Neural cell (in vitro differentiated cells): ENCODE measurements at regions not wholly inside any gene's neighbourhood (a gene's known extent, or its start where the extent isn't known, plus 50 kb on each side); places are given as distances from the start of the nearest gene placed in this dataset.

Experiments
- H2AFZ ChIP-seq: fragments of 200-600, 300-800 bp; sonication (generic), shearing (Covaris generic); 2 replicates; pipeline ENCODE4 v1.6.0; 2014; ENCODE audit warnings: low read depth, mild to moderate bottlenecking, antibody characterized with exemption, low read length, moderate library complexity
- H3F3A ChIP-seq: fragments of 200-600 bp; shearing (Covaris generic); 2 replicates; pipeline ENCODE4 v1.6.1; 2016; ENCODE audit warnings: mild to moderate bottlenecking, moderate library complexity, mixed read lengths, antibody characterized with exemption, low read length; ENCODE audit not compliant: insufficient read depth, poor library complexity, severe bottlenecking
- H3K27ac ChIP-seq: fragments of 200-600, 300-800 bp; sonication (generic), shearing (Covaris generic); 2 replicates; pipeline ENCODE4 v1.5.1; 2014; ENCODE audit warnings: mild to moderate bottlenecking, low read length, moderate library complexity
- H3K27me3 ChIP-seq: fragments of 300-800, 200-600 bp; sonication (generic), shearing (Covaris generic); 2 replicates; pipeline ENCODE4 v1.6.0; 2014; ENCODE audit warnings: mild to moderate bottlenecking, low read depth, low read length, moderate library complexity; ENCODE audit not compliant: insufficient read depth
- H3K36me3 ChIP-seq: fragments of 300-800, 200-600 bp; sonication (generic), shearing (Covaris generic); 2 replicates; pipeline ENCODE4 v1.5.1; 2014; ENCODE audit warnings: mild to moderate bottlenecking, antibody characterized with exemption, low read length, moderate library complexity; ENCODE audit not compliant: insufficient read depth
- H3K4me2 ChIP-seq: fragments of 300-800, 200-600 bp; sonication (generic), shearing (Covaris generic); 2 replicates; pipeline ENCODE4 v1.6.0; 2014; ENCODE audit warnings: mild to moderate bottlenecking, low read length
- H3K4me3 ChIP-seq: fragments of 300-800, 200-600 bp; sonication (generic), shearing (Covaris generic); 2 replicates; pipeline ENCODE4 v1.5.1; 2014; ENCODE audit warnings: mild to moderate bottlenecking, low read length, moderate library complexity
- H3K79me2 ChIP-seq: fragments of 200-600 bp; shearing (Covaris generic); replicated peaks from 2 replicates; pipeline ENCODE4 v1.6.0; 2014; ENCODE audit warnings: mild to moderate bottlenecking, low read length, moderate library complexity; ENCODE audit not compliant: insufficient read depth
- H3K9ac ChIP-seq: fragments of 300-800, 200-600 bp; sonication (generic), shearing (Covaris generic); 2 replicates; pipeline ENCODE4 v1.6.1; 2016; ENCODE audit warnings: mild to moderate bottlenecking, low read length, mixed read lengths
- H3K9me2 ChIP-seq: fragments of 200-600 bp; shearing (Covaris generic); 2 replicates; pipeline ENCODE4 v1.6.1; 2016; ENCODE audit warnings: mild to moderate bottlenecking, low read length, mixed read lengths; ENCODE audit not compliant: insufficient read depth
- H3K9me3 ChIP-seq: fragments of 200-600, 300-800 bp; sonication (generic), shearing (Covaris generic); 2 replicates; pipeline ENCODE4 v1.6.1; 2016; ENCODE audit warnings: mild to moderate bottlenecking, mixed run types, low read length, moderate library complexity, mixed read lengths
- H4K20me1 ChIP-seq: fragments of 200-600 bp; shearing (Covaris generic); 2 replicates; pipeline ENCODE4 v1.6.1; 2016; ENCODE audit warnings: mild to moderate bottlenecking, mixed run types; ENCODE audit not compliant: insufficient read depth
- EP300 ChIP-seq: fragments of 450-650 bp; conservative IDR thresholded peaks from 2 replicates; pipeline ENCODE4 v1.6.1; 2014; ENCODE audit warnings: antibody characterized with exemption, mild to moderate bottlenecking, moderate library complexity; ENCODE audit not compliant: poor library complexity, severe bottlenecking
- EZH2 ChIP-seq: fragments of 200-600, 300-800 bp; shearing (Covaris generic), sonication (generic); IDR thresholded peaks from 2 replicates; pipeline ENCODE4 v1.6.1; 2014; ENCODE audit warnings: antibody characterized with exemption, low read length, borderline replicate concordance, mild to moderate bottlenecking; ENCODE audit not compliant: insufficient read depth, poor library complexity, severe bottlenecking
- MXI1 ChIP-seq: fragments of 450-650 bp; conservative IDR thresholded peaks from 2 replicates; pipeline ENCODE4 v1.6.1; 2014; ENCODE audit warnings: antibody characterized with exemption, mild to moderate bottlenecking; ENCODE audit not compliant: poor library complexity, severe bottlenecking
- POLR2AphosphoS5 ChIP-seq: IDR thresholded peaks from 2 replicates; pipeline ENCODE4 v1.6.1; 2012
- RAD21 ChIP-seq: fragments of 450-650 bp; conservative IDR thresholded peaks from 2 replicates; pipeline ENCODE4 v1.6.1; 2014; ENCODE audit warnings: antibody characterized with exemption, mild to moderate bottlenecking, moderate library complexity
- SMC3 ChIP-seq: fragments of 450-650 bp; conservative IDR thresholded peaks from 2 replicates; pipeline ENCODE4 v1.6.1; 2014; ENCODE audit warnings: antibody characterized with exemption, mild to moderate bottlenecking, moderate library complexity; ENCODE audit not compliant: poor library complexity
- TAF1 ChIP-seq: IDR thresholded peaks from 2 replicates; pipeline ENCODE4 v1.6.1; 2012; ENCODE audit warnings: low read depth
- TF ChIP-seq, protein P1 (sequence below): fragments of 450-650 bp; IDR thresholded peaks from 2 replicates; pipeline ENCODE4 v1.5.1; 2014; ENCODE audit warnings: antibody characterized with exemption, mild to moderate bottlenecking, moderate library complexity; ENCODE audit not compliant: poor library complexity, severe bottlenecking
- TF ChIP-seq, protein P2 (sequence below): IDR thresholded peaks from 2 replicates; pipeline ENCODE4 v1.6.1; 2012; ENCODE audit warnings: borderline replicate concordance

DNA sequence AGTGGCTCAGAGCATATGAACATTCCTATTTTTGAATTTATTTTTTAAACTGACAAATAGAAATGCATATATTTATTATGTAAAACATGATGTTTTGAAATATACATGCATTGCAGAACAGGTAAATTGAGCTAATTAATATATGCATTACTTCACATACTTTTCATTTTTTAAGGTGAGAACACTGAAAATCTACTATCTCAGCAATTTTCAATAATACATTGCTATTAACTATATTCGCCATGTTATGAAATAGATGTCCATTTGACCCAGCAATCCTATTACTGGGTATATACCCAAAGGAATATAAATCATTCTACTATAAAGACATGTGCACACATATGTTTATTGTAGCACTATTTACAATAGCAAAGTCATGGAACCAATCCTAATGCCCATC is 717.7 kb upstream of the PIK3C3 start:
- Histone ChIP-seq H3K36me3 (no peaks in the 10 kb centered on the region), H3K4me3 (no peak overlapping the region), H3K9ac (no peak overlapping the region), H3K27me3 (no peaks in the 10 kb centered on the region), H3K9me3 (no peaks in the 10 kb centered on the region), H3K27ac (no peak overlapping the region), H3K9me2 (no peaks in the 10 kb centered on the region), H2AFZ (no peak overlapping the region), H3F3A (no peaks in the 10 kb centered on the region), H3K4me2 (no peak overlapping the region), H3K79me2 (no peaks in the 10 kb centered on the region), H4K20me1 (no peaks in the 10 kb centered on the region)
- TF ChIP-seq POLR2AphosphoS5 (no peak), RAD21 (no peak), EZH2 (no peak), TAF1 (no peak), MXI1 (no peak), EP300 (no peak), SMC3 (no peak)
- TF ChIP-seq, protein P1, sequence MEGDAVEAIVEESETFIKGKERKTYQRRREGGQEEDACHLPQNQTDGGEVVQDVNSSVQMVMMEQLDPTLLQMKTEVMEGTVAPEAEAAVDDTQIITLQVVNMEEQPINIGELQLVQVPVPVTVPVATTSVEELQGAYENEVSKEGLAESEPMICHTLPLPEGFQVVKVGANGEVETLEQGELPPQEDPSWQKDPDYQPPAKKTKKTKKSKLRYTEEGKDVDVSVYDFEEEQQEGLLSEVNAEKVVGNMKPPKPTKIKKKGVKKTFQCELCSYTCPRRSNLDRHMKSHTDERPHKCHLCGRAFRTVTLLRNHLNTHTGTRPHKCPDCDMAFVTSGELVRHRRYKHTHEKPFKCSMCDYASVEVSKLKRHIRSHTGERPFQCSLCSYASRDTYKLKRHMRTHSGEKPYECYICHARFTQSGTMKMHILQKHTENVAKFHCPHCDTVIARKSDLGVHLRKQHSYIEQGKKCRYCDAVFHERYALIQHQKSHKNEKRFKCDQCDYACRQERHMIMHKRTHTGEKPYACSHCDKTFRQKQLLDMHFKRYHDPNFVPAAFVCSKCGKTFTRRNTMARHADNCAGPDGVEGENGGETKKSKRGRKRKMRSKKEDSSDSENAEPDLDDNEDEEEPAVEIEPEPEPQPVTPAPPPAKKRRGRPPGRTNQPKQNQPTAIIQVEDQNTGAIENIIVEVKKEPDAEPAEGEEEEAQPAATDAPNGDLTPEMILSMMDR: no peak
- TF ChIP-seq, protein P2, sequence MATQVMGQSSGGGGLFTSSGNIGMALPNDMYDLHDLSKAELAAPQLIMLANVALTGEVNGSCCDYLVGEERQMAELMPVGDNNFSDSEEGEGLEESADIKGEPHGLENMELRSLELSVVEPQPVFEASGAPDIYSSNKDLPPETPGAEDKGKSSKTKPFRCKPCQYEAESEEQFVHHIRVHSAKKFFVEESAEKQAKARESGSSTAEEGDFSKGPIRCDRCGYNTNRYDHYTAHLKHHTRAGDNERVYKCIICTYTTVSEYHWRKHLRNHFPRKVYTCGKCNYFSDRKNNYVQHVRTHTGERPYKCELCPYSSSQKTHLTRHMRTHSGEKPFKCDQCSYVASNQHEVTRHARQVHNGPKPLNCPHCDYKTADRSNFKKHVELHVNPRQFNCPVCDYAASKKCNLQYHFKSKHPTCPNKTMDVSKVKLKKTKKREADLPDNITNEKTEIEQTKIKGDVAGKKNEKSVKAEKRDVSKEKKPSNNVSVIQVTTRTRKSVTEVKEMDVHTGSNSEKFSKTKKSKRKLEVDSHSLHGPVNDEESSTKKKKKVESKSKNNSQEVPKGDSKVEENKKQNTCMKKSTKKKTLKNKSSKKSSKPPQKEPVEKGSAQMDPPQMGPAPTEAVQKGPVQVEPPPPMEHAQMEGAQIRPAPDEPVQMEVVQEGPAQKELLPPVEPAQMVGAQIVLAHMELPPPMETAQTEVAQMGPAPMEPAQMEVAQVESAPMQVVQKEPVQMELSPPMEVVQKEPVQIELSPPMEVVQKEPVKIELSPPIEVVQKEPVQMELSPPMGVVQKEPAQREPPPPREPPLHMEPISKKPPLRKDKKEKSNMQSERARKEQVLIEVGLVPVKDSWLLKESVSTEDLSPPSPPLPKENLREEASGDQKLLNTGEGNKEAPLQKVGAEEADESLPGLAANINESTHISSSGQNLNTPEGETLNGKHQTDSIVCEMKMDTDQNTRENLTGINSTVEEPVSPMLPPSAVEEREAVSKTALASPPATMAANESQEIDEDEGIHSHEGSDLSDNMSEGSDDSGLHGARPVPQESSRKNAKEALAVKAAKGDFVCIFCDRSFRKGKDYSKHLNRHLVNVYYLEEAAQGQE: no peak

DNA sequence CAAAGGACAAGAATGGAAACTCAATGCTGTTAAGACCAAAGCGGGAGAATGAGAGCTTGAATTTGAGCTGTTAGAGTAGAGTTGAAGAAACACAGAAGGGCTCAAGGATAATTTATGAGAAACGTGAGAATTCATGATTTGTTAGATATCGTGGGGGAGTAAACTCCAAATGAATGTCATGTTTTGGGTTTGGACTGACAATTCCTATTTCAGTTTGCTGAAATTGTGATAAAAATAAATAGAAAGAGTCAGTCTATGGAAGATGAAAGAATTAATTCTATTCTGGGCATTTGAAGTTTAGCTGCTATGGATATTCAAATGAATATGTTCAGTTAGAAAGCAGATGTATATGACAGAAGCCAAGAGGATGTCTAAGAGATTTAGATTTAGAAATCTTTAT is 723.4 kb upstream of the PIK3C3 start:
- Histone ChIP-seq H3K36me3 (no peaks in the 10 kb centered on the region), H3K27ac (no peak overlapping the region), H3K4me3 (no peak overlapping the region), H3K9ac (no peak overlapping the region), H3F3A (no peaks in the 10 kb centered on the region), H4K20me1 (no peaks in the 10 kb centered on the region), H3K4me2 (no peak overlapping the region), H2AFZ (no peak overlapping the region), H3K79me2 (no peaks in the 10 kb centered on the region), H3K9me3 (no peaks in the 10 kb centered on the region), H3K9me2 (no peaks in the 10 kb centered on the region), H3K27me3 (no peaks in the 10 kb centered on the region)
- no peak for TF ChIP-seq RAD21
- TF ChIP-seq, protein P1: no peak
